HG02571 (cell line): ENCODE measurements at regions not wholly inside any gene's neighbourhood (a gene's known extent, or its start where the extent isn't known, plus 50 kb on each side); places are given as distances from the start of the nearest gene placed in this dataset.

Experiments
- ATAC-seq: cut with Tn5 transposase; IDR thresholded peaks from one replicate; pipeline ENCODE4 v1.9.1; 2021; ENCODE audit warnings: mild to moderate bottlenecking, moderate library complexity; ENCODE audit not compliant: unreplicated experiment

DNA sequence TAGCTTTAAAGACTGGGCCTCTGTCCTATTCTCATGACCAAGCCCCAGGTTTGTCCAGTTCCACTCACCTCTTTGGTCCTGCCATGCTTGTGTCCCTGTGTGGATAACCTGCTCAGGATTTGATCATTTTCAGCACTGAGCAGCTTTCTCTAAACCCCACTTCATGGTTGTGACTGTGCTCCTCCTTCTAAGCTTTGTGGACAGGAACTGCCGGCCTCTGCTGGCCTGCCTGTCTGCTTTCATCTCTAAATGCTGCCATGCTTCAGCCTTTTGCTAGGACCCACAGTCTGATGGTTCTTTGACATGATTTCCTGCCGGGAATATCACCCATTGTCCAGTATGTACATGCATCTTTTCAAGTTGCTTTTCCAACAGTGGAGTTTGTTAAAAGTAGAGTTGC is 53.9 kb upstream of the STXBP6 start:
- no peak for ATAC-seq

DNA sequence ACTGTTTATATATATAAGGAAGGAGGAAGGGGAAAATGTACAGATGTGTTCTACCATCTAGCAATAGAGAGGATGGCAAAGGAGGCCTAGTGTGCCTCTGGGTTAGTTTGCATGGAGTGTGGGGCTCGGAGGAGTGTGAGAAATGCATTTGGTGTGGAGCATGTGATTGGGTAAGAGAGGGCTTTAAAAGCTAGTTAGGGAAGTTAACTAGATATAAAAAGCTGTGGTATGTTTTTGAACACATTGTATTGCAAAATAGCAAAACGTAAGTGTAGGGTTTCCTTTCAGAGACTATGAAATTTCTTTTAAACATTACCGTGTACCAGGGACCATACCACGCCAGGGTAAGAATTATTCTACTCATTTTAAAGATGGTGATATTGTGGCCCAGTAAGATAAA is 53.3 kb upstream of the STXBP6 start:
- ATAC-seq, result no peak

DNA sequence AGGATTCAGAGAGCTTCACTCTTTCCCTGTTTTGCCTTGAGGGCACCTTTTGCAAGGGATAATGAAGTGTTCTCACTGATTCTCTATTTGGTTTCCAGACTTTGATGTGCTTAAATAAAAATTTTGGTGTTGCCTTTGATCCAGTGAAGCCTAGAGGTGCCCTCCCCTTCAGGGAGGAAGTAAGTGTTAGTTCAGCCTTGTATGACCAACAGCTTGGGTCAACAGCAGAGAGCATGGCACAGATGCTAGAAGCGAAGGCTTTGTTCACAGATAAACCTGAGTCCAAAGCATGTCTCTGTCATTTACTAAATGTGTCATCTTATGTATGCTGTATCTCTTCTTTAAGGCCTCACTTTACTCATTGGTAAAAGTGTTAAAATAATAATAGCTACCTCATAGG is 52.8 kb upstream of the STXBP6 start:
- ATAC-seq, result no peak

- no peak for ATAC-seq
These were observed 51.3 kb upstream of the STXBP6 start for GRCh38 chr14:25101276-25101675.
